ENCODE measurements at regions not wholly inside any gene's neighbourhood (a gene's known extent, or its start where the extent isn't known, plus 50 kb on each side); places are given as distances from the start of the nearest gene placed in this dataset.

DNA sequence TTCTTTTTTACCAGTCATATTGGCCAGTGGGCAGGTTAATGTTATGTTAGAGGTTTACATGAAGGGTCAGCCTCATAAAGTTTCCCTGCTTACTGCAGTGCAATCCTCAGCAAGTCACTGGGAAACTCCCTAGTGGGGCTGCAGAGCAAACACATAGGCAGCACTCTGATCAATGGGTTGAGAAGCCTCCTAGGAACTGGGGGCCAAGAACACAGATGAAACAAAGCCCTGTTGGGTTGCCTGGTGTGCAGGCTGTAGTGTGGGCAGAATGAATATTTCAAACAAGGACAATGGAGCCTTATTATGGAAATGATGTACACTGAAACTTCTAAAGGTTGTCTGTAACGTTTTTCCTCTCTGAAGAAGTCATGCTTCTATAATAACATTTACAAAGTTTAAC is 431.6 kb upstream of the PTBP2 start:
- Histone ChIP-seq H3K36me3 (ENCODE audit: control insufficient read depth in 4 of 4, insufficient read depth in 3 of 4, low read depth in 1 of 4, low read length in 3 of 4) (no peaks in the 10 kb centered on the region), H3K27ac (ENCODE audit: low read depth in 1 of 2, low read length in 2 of 2) (no peak overlapping the region), H3K9ac (ENCODE audit: low read depth in 1 of 2, low read length in 2 of 2) (no peak overlapping the region), H3K9me3 (ENCODE audit: control insufficient read depth in 4 of 4, low read length in 3 of 4) (no peaks in the 10 kb centered on the region), H3K4me3 (ENCODE audit: low read depth in 1 of 3, low read length in 3 of 3) (no peak overlapping the region), H3K4me1 (ENCODE audit: control insufficient read depth in 4 of 4, insufficient read depth in 4 of 4, low read length in 3 of 4) (no peaks in the 10 kb centered on the region), H3K27me3 (ENCODE audit: control insufficient read depth in 4 of 4, insufficient read depth in 4 of 4, low read length in 3 of 4) (no peaks in the 10 kb centered on the region)
- DNase-seq (ENCODE audit: low spot score) = no peak
- TF ChIP-seq MAX (IDR thresholded peaks at IDR 0.05) (no peak), HNF4G (IDR thresholded peaks at IDR 0.05) (no peak), SP1 (IDR thresholded peaks at IDR 0.05) (no peak), YY1 (IDR thresholded peaks at IDR 0.05) (no peak)
- TF ChIP-seq, protein P1, sequence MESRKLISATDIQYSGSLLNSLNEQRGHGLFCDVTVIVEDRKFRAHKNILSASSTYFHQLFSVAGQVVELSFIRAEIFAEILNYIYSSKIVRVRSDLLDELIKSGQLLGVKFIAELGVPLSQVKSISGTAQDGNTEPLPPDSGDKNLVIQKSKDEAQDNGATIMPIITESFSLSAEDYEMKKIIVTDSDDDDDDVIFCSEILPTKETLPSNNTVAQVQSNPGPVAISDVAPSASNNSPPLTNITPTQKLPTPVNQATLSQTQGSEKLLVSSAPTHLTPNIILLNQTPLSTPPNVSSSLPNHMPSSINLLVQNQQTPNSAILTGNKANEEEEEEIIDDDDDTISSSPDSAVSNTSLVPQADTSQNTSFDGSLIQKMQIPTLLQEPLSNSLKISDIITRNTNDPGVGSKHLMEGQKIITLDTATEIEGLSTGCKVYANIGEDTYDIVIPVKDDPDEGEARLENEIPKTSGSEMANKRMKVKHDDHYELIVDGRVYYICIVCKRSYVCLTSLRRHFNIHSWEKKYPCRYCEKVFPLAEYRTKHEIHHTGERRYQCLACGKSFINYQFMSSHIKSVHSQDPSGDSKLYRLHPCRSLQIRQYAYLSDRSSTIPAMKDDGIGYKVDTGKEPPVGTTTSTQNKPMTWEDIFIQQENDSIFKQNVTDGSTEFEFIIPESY (IDR thresholded peaks at IDR 0.05) = no peak
- TF ChIP-seq, protein P2, sequence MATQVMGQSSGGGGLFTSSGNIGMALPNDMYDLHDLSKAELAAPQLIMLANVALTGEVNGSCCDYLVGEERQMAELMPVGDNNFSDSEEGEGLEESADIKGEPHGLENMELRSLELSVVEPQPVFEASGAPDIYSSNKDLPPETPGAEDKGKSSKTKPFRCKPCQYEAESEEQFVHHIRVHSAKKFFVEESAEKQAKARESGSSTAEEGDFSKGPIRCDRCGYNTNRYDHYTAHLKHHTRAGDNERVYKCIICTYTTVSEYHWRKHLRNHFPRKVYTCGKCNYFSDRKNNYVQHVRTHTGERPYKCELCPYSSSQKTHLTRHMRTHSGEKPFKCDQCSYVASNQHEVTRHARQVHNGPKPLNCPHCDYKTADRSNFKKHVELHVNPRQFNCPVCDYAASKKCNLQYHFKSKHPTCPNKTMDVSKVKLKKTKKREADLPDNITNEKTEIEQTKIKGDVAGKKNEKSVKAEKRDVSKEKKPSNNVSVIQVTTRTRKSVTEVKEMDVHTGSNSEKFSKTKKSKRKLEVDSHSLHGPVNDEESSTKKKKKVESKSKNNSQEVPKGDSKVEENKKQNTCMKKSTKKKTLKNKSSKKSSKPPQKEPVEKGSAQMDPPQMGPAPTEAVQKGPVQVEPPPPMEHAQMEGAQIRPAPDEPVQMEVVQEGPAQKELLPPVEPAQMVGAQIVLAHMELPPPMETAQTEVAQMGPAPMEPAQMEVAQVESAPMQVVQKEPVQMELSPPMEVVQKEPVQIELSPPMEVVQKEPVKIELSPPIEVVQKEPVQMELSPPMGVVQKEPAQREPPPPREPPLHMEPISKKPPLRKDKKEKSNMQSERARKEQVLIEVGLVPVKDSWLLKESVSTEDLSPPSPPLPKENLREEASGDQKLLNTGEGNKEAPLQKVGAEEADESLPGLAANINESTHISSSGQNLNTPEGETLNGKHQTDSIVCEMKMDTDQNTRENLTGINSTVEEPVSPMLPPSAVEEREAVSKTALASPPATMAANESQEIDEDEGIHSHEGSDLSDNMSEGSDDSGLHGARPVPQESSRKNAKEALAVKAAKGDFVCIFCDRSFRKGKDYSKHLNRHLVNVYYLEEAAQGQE (IDR thresholded peaks at IDR 0.05) = no peak
- WGBS = 75% methylated on average over 1 of the region's 1 CpG

DNA sequence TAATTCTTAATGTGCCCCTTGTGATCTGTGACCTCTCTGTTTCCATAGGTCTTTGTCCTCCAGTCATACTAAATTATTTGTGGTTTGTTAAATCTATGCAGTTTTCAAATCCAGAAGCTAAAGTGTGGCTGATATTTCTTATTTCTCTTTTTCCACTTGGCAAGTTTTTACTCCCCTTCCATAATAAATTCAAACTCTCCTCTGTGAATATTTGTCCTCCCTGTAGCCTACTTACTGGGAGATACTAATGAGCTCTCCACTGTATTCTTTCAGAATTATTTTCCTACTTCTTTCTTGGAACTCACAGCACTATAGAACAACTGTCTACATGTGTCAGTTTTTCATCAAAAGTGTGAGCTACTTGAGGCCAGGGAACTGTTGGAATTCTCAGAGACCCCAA is 430.8 kb upstream of the PTBP2 start:
- no peak overlapping the region for H3K4me3 ChIP-seq (ENCODE audit: low read depth in 1 of 3, low read length in 3 of 3)
- no peak for DNase-seq (ENCODE audit: low spot score)

GRCh38 chr1:96291468-96291867 is 430.1 kb upstream of the PTBP2 start:
- Histone ChIP-seq H3K27ac (ENCODE audit: low read depth in 1 of 2, low read length in 2 of 2) (no peak overlapping the region), H3K9ac (ENCODE audit: low read depth in 1 of 2, low read length in 2 of 2) (no peak overlapping the region), H3K4me3 (ENCODE audit: low read depth in 1 of 3, low read length in 3 of 3) (no peak overlapping the region), H3K36me3 (ENCODE audit: control insufficient read depth in 4 of 4, insufficient read depth in 3 of 4, low read depth in 1 of 4, low read length in 3 of 4) (no peaks in the 10 kb centered on the region), H3K9me3 (ENCODE audit: control insufficient read depth in 4 of 4, low read length in 3 of 4) (no peaks in the 10 kb centered on the region), H3K27me3 (ENCODE audit: control insufficient read depth in 4 of 4, insufficient read depth in 4 of 4, low read length in 3 of 4) (no peaks in the 10 kb centered on the region), H3K4me1 (ENCODE audit: control insufficient read depth in 4 of 4, insufficient read depth in 4 of 4, low read length in 3 of 4) (no peaks in the 10 kb centered on the region)
- WGBS = 57% methylated on average over 2 of the region's 2 CpGs
- DNase-seq (ENCODE audit: low spot score) = no peak
- TF ChIP-seq ATF3 (IDR thresholded peaks at IDR 0.05) (no peak), HNF4A (conservative IDR thresholded peaks at IDR 0.05) (no peak), JUND (IDR thresholded peaks at IDR 0.05) (no peak), SP1 (IDR thresholded peaks at IDR 0.05) (no peak), NR2F2 (IDR thresholded peaks at IDR 0.05) (no peak), RXRA (IDR thresholded peaks at IDR 0.05) (no peak), HNF4G (IDR thresholded peaks at IDR 0.05) (no peak), CTCF (IDR thresholded peaks at IDR 0.05; ENCODE audit: low read depth, low read length, missing input control) (no peak), RAD21 (IDR thresholded peaks at IDR 0.05) (no peak), GABPA (IDR thresholded peaks at IDR 0.05 in 1 of 2, conservative IDR thresholded peaks at IDR 0.05 in 1 of 2) (no peak), EGR1 (IDR thresholded peaks at IDR 0.05; ENCODE audit: low read depth in 2 of 2) (no peak), FOXA1 (IDR thresholded peaks at IDR 0.05) (no peak)
- TF ChIP-seq, protein P1 (IDR thresholded peaks at IDR 0.05) = no peak

More for the DNA sequence above, 430.8 kb upstream of the PTBP2 start:
- Histone ChIP-seq H3K9ac (ENCODE audit: low read depth in 1 of 2, low read length in 2 of 2) (no peak overlapping the region), H3K27me3 (ENCODE audit: control insufficient read depth in 4 of 4, insufficient read depth in 4 of 4, low read length in 3 of 4) (no peaks in the 10 kb centered on the region), H3K27ac (ENCODE audit: low read depth in 1 of 2, low read length in 2 of 2) (no peak overlapping the region), H3K9me3 (ENCODE audit: control insufficient read depth in 4 of 4, low read length in 3 of 4) (no peaks in the 10 kb centered on the region), H3K36me3 (ENCODE audit: control insufficient read depth in 4 of 4, insufficient read depth in 3 of 4, low read depth in 1 of 4, low read length in 3 of 4) (no peaks in the 10 kb centered on the region), H3K4me1 (ENCODE audit: control insufficient read depth in 4 of 4, insufficient read depth in 4 of 4, low read length in 3 of 4) (no peaks in the 10 kb centered on the region)
- TF ChIP-seq MAX (IDR thresholded peaks at IDR 0.05) (no peak), TAF1 (conservative IDR thresholded peaks at IDR 0.05) (no peak)

All from liver (tissue), 8 donors.